ENCODE measurements at regions not wholly inside any gene's neighbourhood (a gene's known extent, or its start where the extent isn't known, plus 50 kb on each side); places are given as distances from the start of the nearest gene placed in this dataset.

DNA sequence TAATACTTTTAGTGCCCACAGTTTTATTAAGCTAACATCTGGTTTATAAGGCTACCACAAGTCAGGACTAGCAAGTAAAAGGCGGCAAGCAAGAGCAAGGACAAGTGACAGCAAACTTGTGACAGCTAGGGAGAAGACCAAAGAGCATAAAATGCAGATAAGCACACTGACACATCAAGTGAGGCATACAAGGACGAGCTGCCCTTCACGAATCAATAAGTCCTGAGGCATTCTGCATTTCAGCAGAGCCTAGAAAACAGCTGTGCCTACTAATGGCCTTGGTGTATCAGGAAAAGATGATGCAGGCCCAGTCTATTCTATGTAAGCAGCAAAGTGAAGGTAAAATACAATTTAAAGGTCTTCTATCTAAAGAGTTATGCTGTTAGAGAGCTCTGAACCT is 74.8 kb downstream of the KRTAP19-8 start:
- Histone ChIP-seq H3K36me3 (ENCODE audit: insufficient read depth) (no peaks in the 10 kb centered on the region), H3K9me2 (ENCODE audit: insufficient read depth) (peaks cover 9% of the 10 kb centered on the region; the same call in 1 of the 2 replicates), H3K4me3 (no peak overlapping the region), H3K27ac (ENCODE audit: low read depth) (no peak overlapping the region), H4K20me1 (replicated peaks; ENCODE audit: insufficient read depth) (no peaks in the 10 kb centered on the region), H3K27me3 (ENCODE audit: insufficient read depth) (no peaks in the 10 kb centered on the region), H2AFZ (no peak overlapping the region), H3K4me1 (ENCODE audit: insufficient read depth) (no peaks in the 10 kb centered on the region), H3F3A (replicated peaks; ENCODE audit: low read depth) (no peaks in the 10 kb centered on the region), H3K79me2 (replicated peaks; ENCODE audit: insufficient read depth) (no peaks in the 10 kb centered on the region), H3K4me2 (no peak overlapping the region)
- no peak for DNase-seq (ENCODE audit: low spot score)
- Mint-ChIP-seq H3K4me3 (no peak overlapping the region), H3K27ac (no peak overlapping the region), H3K4me1 (no peaks in the 10 kb centered on the region), H3K36me3 (ENCODE audit: low read depth) (no peaks in the 10 kb centered on the region), H3K27me3 (ENCODE audit: insufficient read depth, low read depth, poor library complexity) (no peaks in the 10 kb centered on the region), H3K9me3 (peaks cover 3% of the 10 kb centered on the region; the same call in 2 of the 3 replicates)
- no peak for ATAC-seq
- TF ChIP-seq JUNB (IDR thresholded peaks at IDR 0.05; ENCODE audit: unreplicated experiment) (no peak), STAT1 (IDR thresholded peaks at IDR 0.05; ENCODE audit: unreplicated experiment) (no peak), POLR2AphosphoS5 (IDR thresholded peaks at IDR 0.05; ENCODE audit: low read depth) (no peak), EZH2phosphoT487 (IDR thresholded peaks at IDR 0.05; ENCODE audit: unreplicated experiment) (no peak), NANOG (IDR thresholded peaks at IDR 0.05; ENCODE audit: borderline replicate concordance) (no peak), ZNF114 (CRISPR knock-in tag; IDR thresholded peaks at IDR 0.05) (no peak), ZNF331 (CRISPR knock-in tag; IDR thresholded peaks at IDR 0.05; ENCODE audit: low read depth) (no peak), EZH2 (IDR thresholded peaks at IDR 0.05; ENCODE audit: low read depth, unreplicated experiment) (no peak), CREB1 (CRISPR knock-in tag; IDR thresholded peaks at IDR 0.05; ENCODE audit: low read depth) (no peak)
- TF ChIP-seq, protein P1, sequence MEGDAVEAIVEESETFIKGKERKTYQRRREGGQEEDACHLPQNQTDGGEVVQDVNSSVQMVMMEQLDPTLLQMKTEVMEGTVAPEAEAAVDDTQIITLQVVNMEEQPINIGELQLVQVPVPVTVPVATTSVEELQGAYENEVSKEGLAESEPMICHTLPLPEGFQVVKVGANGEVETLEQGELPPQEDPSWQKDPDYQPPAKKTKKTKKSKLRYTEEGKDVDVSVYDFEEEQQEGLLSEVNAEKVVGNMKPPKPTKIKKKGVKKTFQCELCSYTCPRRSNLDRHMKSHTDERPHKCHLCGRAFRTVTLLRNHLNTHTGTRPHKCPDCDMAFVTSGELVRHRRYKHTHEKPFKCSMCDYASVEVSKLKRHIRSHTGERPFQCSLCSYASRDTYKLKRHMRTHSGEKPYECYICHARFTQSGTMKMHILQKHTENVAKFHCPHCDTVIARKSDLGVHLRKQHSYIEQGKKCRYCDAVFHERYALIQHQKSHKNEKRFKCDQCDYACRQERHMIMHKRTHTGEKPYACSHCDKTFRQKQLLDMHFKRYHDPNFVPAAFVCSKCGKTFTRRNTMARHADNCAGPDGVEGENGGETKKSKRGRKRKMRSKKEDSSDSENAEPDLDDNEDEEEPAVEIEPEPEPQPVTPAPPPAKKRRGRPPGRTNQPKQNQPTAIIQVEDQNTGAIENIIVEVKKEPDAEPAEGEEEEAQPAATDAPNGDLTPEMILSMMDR (conservative IDR thresholded peaks at IDR 0.05; ENCODE audit: low read depth in 2 of 2): no peak
- TF ChIP-seq, protein P2, sequence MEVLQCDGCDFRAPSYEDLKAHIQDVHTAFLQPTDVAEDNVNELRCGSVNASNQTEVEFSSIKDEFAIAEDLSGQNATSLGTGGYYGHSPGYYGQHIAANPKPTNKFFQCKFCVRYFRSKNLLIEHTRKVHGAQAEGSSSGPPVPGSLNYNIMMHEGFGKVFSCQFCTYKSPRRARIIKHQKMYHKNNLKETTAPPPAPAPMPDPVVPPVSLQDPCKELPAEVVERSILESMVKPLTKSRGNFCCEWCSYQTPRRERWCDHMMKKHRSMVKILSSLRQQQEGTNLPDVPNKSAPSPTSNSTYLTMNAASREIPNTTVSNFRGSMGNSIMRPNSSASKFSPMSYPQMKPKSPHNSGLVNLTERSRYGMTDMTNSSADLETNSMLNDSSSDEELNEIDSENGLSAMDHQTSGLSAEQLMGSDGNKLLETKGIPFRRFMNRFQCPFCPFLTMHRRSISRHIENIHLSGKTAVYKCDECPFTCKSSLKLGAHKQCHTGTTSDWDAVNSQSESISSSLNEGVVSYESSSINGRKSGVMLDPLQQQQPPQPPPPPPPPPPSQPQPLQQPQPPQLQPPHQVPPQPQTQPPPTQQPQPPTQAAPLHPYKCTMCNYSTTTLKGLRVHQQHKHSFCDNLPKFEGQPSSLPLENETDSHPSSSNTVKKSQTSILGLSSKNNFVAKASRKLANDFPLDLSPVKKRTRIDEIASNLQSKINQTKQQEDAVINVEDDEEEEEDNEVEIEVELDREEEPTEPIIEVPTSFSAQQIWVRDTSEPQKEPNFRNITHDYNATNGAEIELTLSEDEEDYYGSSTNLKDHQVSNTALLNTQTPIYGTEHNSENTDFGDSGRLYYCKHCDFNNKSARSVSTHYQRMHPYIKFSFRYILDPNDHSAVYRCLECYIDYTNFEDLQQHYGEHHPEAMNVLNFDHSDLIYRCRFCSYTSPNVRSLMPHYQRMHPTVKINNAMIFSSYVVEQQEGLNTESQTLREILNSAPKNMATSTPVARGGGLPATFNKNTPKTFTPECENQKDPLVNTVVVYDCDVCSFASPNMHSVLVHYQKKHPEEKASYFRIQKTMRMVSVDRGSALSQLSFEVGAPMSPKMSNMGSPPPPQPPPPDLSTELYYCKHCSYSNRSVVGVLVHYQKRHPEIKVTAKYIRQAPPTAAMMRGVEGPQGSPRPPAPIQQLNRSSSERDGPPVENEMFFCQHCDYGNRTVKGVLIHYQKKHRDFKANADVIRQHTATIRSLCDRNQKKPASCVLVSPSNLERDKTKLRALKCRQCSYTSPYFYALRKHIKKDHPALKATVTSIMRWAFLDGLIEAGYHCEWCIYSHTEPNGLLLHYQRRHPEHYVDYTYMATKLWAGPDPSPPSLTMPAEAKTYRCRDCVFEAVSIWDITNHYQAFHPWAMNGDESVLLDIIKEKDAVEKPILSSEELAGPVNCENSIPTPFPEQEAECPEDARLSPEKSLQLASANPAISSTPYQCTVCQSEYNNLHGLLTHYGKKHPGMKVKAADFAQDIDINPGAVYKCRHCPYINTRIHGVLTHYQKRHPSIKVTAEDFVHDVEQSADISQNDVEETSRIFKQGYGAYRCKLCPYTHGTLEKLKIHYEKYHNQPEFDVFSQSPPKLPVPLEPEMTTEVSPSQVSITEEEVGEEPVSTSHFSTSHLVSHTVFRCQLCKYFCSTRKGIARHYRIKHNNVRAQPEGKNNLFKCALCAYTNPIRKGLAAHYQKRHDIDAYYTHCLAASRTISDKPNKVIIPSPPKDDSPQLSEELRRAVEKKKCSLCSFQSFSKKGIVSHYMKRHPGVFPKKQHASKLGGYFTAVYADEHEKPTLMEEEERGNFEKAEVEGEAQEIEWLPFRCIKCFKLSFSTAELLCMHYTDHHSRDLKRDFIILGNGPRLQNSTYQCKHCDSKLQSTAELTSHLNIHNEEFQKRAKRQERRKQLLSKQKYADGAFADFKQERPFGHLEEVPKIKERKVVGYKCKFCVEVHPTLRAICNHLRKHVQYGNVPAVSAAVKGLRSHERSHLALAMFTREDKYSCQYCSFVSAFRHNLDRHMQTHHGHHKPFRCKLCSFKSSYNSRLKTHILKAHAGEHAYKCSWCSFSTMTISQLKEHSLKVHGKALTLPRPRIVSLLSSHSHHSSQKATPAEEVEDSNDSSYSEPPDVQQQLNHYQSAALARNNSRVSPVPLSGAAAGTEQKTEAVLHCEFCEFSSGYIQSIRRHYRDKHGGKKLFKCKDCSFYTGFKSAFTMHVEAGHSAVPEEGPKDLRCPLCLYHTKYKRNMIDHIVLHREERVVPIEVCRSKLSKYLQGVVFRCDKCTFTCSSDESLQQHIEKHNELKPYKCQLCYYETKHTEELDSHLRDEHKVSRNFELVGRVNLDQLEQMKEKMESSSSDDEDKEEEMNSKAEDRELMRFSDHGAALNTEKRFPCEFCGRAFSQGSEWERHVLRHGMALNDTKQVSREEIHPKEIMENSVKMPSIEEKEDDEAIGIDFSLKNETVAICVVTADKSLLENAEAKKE (CRISPR knock-in tag; IDR thresholded peaks at IDR 0.05): no peak
- TF ChIP-seq, protein P3, sequence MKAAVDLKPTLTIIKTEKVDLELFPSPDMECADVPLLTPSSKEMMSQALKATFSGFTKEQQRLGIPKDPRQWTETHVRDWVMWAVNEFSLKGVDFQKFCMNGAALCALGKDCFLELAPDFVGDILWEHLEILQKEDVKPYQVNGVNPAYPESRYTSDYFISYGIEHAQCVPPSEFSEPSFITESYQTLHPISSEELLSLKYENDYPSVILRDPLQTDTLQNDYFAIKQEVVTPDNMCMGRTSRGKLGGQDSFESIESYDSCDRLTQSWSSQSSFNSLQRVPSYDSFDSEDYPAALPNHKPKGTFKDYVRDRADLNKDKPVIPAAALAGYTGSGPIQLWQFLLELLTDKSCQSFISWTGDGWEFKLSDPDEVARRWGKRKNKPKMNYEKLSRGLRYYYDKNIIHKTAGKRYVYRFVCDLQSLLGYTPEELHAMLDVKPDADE (IDR thresholded peaks at IDR 0.05): no peak
- TF ChIP-seq, protein P4, sequence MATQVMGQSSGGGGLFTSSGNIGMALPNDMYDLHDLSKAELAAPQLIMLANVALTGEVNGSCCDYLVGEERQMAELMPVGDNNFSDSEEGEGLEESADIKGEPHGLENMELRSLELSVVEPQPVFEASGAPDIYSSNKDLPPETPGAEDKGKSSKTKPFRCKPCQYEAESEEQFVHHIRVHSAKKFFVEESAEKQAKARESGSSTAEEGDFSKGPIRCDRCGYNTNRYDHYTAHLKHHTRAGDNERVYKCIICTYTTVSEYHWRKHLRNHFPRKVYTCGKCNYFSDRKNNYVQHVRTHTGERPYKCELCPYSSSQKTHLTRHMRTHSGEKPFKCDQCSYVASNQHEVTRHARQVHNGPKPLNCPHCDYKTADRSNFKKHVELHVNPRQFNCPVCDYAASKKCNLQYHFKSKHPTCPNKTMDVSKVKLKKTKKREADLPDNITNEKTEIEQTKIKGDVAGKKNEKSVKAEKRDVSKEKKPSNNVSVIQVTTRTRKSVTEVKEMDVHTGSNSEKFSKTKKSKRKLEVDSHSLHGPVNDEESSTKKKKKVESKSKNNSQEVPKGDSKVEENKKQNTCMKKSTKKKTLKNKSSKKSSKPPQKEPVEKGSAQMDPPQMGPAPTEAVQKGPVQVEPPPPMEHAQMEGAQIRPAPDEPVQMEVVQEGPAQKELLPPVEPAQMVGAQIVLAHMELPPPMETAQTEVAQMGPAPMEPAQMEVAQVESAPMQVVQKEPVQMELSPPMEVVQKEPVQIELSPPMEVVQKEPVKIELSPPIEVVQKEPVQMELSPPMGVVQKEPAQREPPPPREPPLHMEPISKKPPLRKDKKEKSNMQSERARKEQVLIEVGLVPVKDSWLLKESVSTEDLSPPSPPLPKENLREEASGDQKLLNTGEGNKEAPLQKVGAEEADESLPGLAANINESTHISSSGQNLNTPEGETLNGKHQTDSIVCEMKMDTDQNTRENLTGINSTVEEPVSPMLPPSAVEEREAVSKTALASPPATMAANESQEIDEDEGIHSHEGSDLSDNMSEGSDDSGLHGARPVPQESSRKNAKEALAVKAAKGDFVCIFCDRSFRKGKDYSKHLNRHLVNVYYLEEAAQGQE (IDR thresholded peaks at IDR 0.05; ENCODE audit: unreplicated experiment): no peak
